Osteoblast (primary cell): ENCODE measurements at regions not wholly inside any gene's neighbourhood (a gene's known extent, or its start where the extent isn't known, plus 50 kb on each side); places are given as distances from the start of the nearest gene placed in this dataset.

Source experiments
- DNase-seq: peaks from one replicate; pipeline ENCODE4 v3.0.0; 2011; ENCODE audit warnings: low spot score, mixed read lengths; ENCODE audit not compliant: insufficient read length; ENCODE audit errors: missing footprints
- H2AFZ ChIP-seq: 2 replicates; pipeline ENCODE4 v1.6.0; 2011; ENCODE audit warnings: mild to moderate bottlenecking, low read length
- H3K27ac ChIP-seq: 2 replicates; pipeline ENCODE4 v1.5.1; 2011; ENCODE audit warnings: mild to moderate bottlenecking, low read depth, low read length, moderate library complexity
- H3K27me3 ChIP-seq: 2 replicates; pipeline ENCODE4 v1.6.0; 2012; ENCODE audit warnings: mild to moderate bottlenecking, control low read depth, inconsistent platforms, low read length, moderate library complexity; ENCODE audit not compliant: insufficient read depth
- H3K36me3 ChIP-seq: 2 replicates; pipeline ENCODE4 v1.5.1; 2011; ENCODE audit warnings: mild to moderate bottlenecking, low read length, control low read depth, moderate library complexity; ENCODE audit not compliant: insufficient read depth
- H3K4me1 ChIP-seq: 2 replicates; pipeline ENCODE4 v1.5.1; 2011; ENCODE audit warnings: mild to moderate bottlenecking, low read length, control low read depth, moderate library complexity; ENCODE audit not compliant: insufficient read depth
- H3K4me2 ChIP-seq: 2 replicates; pipeline ENCODE4 v1.6.0; 2011; ENCODE audit warnings: mild to moderate bottlenecking, low read length; ENCODE audit not compliant: insufficient read depth
- H3K4me3 ChIP-seq: fragments of 200-600 bp; sonication (generic); 3 replicates; pipeline ENCODE4 v1.5.1; 2012; ENCODE audit warnings: mild to moderate bottlenecking, low read length, inconsistent platforms; ENCODE audit not compliant: insufficient read depth
- H3K79me2 ChIP-seq: 2 replicates; pipeline ENCODE4 v1.6.0; 2012; ENCODE audit warnings: mild to moderate bottlenecking, low read length, control low read depth, inconsistent platforms; ENCODE audit not compliant: insufficient read depth
- H3K9me3 ChIP-seq: 2 replicates; pipeline ENCODE4 v1.5.1; 2011; ENCODE audit warnings: low read depth, low read length, control low read depth
- H4K20me1 ChIP-seq: 2 replicates; pipeline ENCODE4 v1.6.0; 2012; ENCODE audit warnings: mild to moderate bottlenecking, low read length, control low read depth; ENCODE audit not compliant: insufficient read depth
- CTCF ChIP-seq: IDR thresholded peaks from 2 replicates; pipeline ENCODE4 v1.5.1; 2011; ENCODE audit warnings: mild to moderate bottlenecking, low read depth, low read length, moderate library complexity; ENCODE audit errors: extremely low read depth

DNA sequence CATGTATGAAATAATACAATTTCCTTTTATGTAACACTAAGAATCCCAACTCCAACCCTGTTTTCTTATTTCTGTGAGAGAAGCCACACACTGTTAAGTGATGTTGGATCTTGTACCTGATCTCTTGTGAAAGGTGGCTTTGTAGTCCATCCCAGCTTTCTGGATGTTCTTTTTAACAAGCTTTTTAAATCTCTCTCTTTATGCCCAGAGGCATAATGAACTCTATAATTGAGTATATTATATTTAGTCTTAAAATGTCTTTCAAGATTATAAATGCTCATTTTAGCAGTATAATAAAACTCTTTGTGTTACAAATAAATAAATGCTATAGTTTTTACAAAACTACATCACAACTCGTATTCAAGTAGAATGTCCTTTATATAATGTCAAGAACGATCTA, 922.1 kb downstream of the EPHA7 start:
- no peak for DNase-seq
- Histone ChIP-seq H3K4me3 (no peak overlapping the region), H3K27me3 (no peaks in the 10 kb centered on the region), H3K79me2 (no peaks in the 10 kb centered on the region), H3K27ac (no peak overlapping the region), H4K20me1 (no peaks in the 10 kb centered on the region), H3K9me3 (no peaks in the 10 kb centered on the region), H3K4me1 (no peaks in the 10 kb centered on the region), H2AFZ (no peak overlapping the region), H3K36me3 (no peaks in the 10 kb centered on the region), H3K4me2 (no peak overlapping the region)
- TF ChIP-seq CTCF = no peak

DNA sequence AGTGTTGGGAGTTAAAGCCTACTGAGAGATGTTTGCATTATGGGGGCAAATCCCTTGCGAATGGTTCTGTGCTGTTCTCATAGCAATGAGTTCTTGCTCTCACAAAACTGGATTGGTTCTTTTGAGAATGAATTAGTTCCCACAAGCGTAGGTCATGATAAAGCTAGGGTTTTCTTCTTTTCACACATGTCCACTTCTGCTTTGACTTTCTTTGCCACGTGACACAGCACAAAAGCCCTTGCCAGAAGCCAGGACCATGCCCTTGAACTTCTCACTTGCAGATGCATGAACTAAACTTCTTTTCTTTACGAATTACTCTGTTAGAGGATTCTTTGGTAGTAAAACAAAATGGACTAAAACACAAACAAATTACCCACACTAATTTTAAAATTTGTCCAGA, 922.8 kb downstream of the EPHA7 start:
- no peaks in the 10 kb centered on the region for H3K4me1 ChIP-seq
- no peak overlapping the region for H2AFZ ChIP-seq
- H3K4me3 ChIP-seq = no peak overlapping the region
- H3K36me3 ChIP-seq = no peaks in the 10 kb centered on the region
- H3K4me2 ChIP-seq = no peak overlapping the region
- no peak for TF ChIP-seq CTCF
- H3K27me3 ChIP-seq = no peaks in the 10 kb centered on the region
- no peaks in the 10 kb centered on the region for H4K20me1 ChIP-seq
- H3K79me2 ChIP-seq = no peaks in the 10 kb centered on the region
- no peak for DNase-seq
- H3K27ac ChIP-seq = no peak overlapping the region
- no peaks in the 10 kb centered on the region for H3K9me3 ChIP-seq

DNA sequence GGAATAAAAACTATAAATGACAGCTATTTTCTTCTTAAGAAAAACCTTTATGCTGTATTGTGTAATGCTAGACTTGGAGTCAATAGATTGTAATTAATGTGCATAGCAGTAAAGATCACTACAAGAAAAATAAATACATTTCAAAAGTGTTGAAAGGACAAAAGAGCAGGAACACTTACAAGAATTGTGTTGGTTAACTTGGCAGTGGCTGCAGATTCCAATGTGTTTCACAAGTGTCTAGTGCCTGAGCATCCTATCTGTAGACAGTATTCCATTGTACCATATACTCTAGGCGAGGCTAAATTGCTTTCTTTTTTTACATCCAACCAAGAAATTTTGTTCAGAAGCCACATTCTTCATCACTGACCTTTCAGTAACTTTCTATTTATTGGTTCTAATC, 924.1 kb downstream of the EPHA7 start:
- Histone ChIP-seq H3K79me2 (no peaks in the 10 kb centered on the region), H3K27me3 (no peaks in the 10 kb centered on the region), H3K4me2 (no peak overlapping the region), H3K4me3 (no peak overlapping the region), H3K9me3 (no peaks in the 10 kb centered on the region), H3K4me1 (no peaks in the 10 kb centered on the region), H2AFZ (no peak overlapping the region), H3K27ac (no peak overlapping the region), H4K20me1 (no peaks in the 10 kb centered on the region), H3K36me3 (no peaks in the 10 kb centered on the region)
- no peak for TF ChIP-seq CTCF
- DNase-seq = no peak

DNA sequence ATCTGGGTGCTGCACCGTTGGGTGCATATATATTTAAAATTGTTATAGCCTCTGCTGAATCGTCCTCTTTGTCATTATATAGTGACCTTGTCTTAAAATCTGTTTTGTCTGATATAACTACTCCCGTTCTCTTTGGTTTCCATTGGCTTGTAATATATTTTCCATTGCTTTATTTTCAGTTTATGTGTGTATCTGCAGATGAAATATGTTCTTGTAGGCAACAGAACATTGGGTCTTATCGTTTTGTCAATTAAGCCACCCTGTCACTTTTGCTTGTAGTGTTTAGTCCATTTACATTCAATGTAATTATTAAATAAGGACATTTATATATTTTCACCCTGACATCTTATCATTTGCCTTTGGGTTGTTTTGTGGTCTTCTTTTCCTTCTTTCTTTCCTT, 933.9 kb downstream of the EPHA7 start:
- no peaks in the 10 kb centered on the region for H3K4me1 ChIP-seq
- H2AFZ ChIP-seq = no peak overlapping the region
- no peaks in the 10 kb centered on the region for H3K36me3 ChIP-seq
- no peak overlapping the region for H3K4me2 ChIP-seq
- no peak for DNase-seq
- no peak overlapping the region for H3K27ac ChIP-seq
- H4K20me1 ChIP-seq = no peaks in the 10 kb centered on the region
- H3K4me3 ChIP-seq = no peak overlapping the region
- no peaks in the 10 kb centered on the region for H3K27me3 ChIP-seq
- TF ChIP-seq CTCF = no peak
- H3K79me2 ChIP-seq = no peaks in the 10 kb centered on the region
- no peaks in the 10 kb centered on the region for H3K9me3 ChIP-seq
